ENCODE measurements at regions not wholly inside any gene's neighbourhood (a gene's known extent, or its start where the extent isn't known, plus 50 kb on each side); places are given as distances from the start of the nearest gene placed in this dataset.

DNA sequence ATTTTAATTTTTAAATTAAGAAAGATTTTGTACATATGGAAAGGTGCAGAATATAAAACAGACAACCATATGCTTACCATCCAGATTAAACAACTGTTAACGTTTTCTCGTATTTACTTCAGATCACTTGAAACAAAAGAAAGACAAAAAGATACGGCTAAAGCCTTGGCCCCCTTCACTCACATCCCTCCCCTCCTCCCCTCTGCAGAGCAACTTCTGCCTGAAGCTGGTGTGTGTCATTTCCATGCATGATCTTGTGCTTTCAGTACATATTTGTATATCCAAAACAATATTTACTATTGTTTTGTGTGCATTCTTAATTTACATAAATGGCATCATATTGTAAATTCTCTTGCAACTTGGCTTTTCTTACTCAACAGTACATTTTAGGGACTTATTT is 68.5 kb upstream of the ANKRD1 start:
- H3K4me3 Mint-ChIP-seq (ENCODE audit: unreplicated experiment), result no peak overlapping the region
- no peaks in the 10 kb centered on the region for H3K36me3 Mint-ChIP-seq (ENCODE audit: insufficient read depth, unreplicated experiment)
- no peak for DNase-seq (ENCODE audit: unreplicated experiment)
- intact Hi-C loops (cut with micrococcal nuclease), result no loop called here
- POLR2A ChIA-PET, result interaction anchor here (1.5 to 1.7 kb wide), 2 partner anchors 14 to 262 kb away, joined by 3 to 4 read pairs; no protein-coding TSS in a partner anchor
- CTCF ChIA-PET, result interaction anchor here (0.7 to 0.9 kb wide), 2 partner anchors 86 to 309 kb away, joined by 3 to 4 read pairs; no protein-coding TSS in a partner anchor
- no peaks in the 10 kb centered on the region for H3K9me3 Mint-ChIP-seq (ENCODE audit: unreplicated experiment)
- H3K4me1 Mint-ChIP-seq (ENCODE audit: insufficient read depth, unreplicated experiment), result no peaks in the 10 kb centered on the region
- H3K27me3 Mint-ChIP-seq (ENCODE audit: insufficient read depth, unreplicated experiment), result no peaks in the 10 kb centered on the region
- TF ChIP-seq, protein P1, sequence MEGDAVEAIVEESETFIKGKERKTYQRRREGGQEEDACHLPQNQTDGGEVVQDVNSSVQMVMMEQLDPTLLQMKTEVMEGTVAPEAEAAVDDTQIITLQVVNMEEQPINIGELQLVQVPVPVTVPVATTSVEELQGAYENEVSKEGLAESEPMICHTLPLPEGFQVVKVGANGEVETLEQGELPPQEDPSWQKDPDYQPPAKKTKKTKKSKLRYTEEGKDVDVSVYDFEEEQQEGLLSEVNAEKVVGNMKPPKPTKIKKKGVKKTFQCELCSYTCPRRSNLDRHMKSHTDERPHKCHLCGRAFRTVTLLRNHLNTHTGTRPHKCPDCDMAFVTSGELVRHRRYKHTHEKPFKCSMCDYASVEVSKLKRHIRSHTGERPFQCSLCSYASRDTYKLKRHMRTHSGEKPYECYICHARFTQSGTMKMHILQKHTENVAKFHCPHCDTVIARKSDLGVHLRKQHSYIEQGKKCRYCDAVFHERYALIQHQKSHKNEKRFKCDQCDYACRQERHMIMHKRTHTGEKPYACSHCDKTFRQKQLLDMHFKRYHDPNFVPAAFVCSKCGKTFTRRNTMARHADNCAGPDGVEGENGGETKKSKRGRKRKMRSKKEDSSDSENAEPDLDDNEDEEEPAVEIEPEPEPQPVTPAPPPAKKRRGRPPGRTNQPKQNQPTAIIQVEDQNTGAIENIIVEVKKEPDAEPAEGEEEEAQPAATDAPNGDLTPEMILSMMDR (IDR thresholded peaks at IDR 0.05; ENCODE audit: unreplicated experiment), result no peak
- no TSS peak for BruUV-seq (replicated peaks)
- no peak overlapping the region for H3K27ac Mint-ChIP-seq (ENCODE audit: low read depth, unreplicated experiment)

DNA sequence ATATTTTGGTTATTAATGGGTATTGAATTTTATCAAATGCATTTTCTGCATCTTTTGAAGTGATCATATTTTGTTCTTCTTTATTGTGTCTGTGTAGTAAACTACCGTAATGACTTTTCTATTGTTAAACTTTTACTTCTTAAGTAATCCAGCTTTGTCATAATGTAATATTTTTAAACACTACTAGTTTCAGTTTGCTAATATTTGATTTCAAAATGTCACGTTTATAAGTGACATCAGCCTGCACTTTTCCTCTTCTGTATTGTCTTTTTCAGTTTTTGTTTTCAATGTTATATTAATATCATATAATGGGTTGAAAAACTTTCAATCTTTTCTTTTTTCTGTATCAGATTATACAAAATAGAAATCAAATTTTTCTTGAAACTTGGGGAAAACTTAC is 71.6 kb upstream of the ANKRD1 start:
- Mint-ChIP-seq H3K4me3 (ENCODE audit: unreplicated experiment) (no peak overlapping the region), H3K4me1 (ENCODE audit: insufficient read depth, unreplicated experiment) (no peaks in the 10 kb centered on the region), H3K27me3 (ENCODE audit: insufficient read depth, unreplicated experiment) (no peaks in the 10 kb centered on the region), H3K27ac (ENCODE audit: low read depth, unreplicated experiment) (no peak overlapping the region), H3K36me3 (ENCODE audit: insufficient read depth, unreplicated experiment) (no peaks in the 10 kb centered on the region), H3K9me3 (ENCODE audit: unreplicated experiment) (no peaks in the 10 kb centered on the region)
- ChIA-PET POLR2A (interaction anchor here (0.6 kb wide), 1 partner anchor 26 kb away, joined by 3 read pairs; no protein-coding TSS in a partner anchor), CTCF (interaction anchor here (0.6 to 1.1 kb wide), 2 partner anchors 13 to 1200 kb away, joined by 3 to 4 read pairs; no protein-coding TSS in a partner anchor)
- intact Hi-C loops (cut with micrococcal nuclease), result no loop called here
- DNase-seq (ENCODE audit: unreplicated experiment), result no peak
- TF ChIP-seq, protein P1 (IDR thresholded peaks at IDR 0.05; ENCODE audit: unreplicated experiment), result no peak
- no TSS peak for BruUV-seq (replicated peaks)

DNA sequence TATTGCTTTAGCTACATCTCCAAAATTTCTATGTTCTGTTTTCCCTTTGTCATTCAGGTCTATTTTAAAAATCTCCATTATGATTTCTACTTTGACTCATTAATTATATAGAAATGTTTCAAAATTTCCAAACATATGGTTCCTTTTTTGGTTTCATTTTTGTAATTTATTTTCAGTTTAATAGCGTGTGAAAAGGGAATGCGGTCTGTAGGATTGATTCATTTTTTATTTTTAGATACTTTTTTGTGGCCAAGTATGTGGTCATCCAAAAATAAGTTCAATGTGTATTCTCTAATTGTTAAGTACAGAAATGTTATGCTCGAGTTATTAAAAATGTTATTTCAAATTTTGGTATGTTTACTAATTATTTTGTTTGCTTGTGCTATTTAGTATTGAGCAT is 72.5 kb upstream of the ANKRD1 start:
- CTCF ChIA-PET, result interaction anchor here (0.6 kb wide), 1 partner anchor 1201 kb away, joined by 3 read pairs; no protein-coding TSS in a partner anchor
- TF ChIP-seq, protein P1 (IDR thresholded peaks at IDR 0.05; ENCODE audit: unreplicated experiment), result no peak
- BruUV-seq (replicated peaks), result no TSS peak
- intact Hi-C loops (cut with micrococcal nuclease), result no loop called here
- no peaks in the 10 kb centered on the region for H3K36me3 Mint-ChIP-seq (ENCODE audit: insufficient read depth, unreplicated experiment)
- no peaks in the 10 kb centered on the region for H3K9me3 Mint-ChIP-seq (ENCODE audit: unreplicated experiment)
- no peak overlapping the region for H3K27ac Mint-ChIP-seq (ENCODE audit: low read depth, unreplicated experiment)
- H3K4me1 Mint-ChIP-seq (ENCODE audit: insufficient read depth, unreplicated experiment), result no peaks in the 10 kb centered on the region
- DNase-seq (ENCODE audit: unreplicated experiment), result no peak
- no peaks in the 10 kb centered on the region for H3K27me3 Mint-ChIP-seq (ENCODE audit: insufficient read depth, unreplicated experiment)
- POLR2A ChIA-PET, result interaction anchor here (0.6 kb wide), 1 partner anchor 27 kb away, joined by 3 read pairs; no protein-coding TSS in a partner anchor
- no peak overlapping the region for H3K4me3 Mint-ChIP-seq (ENCODE audit: unreplicated experiment)

DNA sequence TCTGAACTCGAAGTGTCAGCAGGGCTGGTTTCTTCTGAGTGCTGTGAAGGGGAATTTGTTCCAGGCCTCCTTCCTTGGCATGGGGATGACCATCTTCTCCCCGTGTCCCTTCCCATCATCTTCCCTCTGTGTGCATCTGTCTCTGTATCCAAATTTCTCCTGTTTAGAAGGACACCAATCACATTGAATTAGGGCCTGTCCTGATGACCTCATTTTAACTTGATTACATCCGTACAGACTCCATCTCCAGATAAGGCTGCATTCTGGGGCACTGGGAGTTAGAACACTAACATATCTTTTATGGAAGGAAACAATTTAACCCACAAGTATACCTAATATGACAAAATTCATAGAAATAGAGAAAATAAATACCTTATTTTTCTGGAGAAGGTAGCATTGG is 76.8 kb upstream of the ANKRD1 start:
- no peak for DNase-seq (ENCODE audit: unreplicated experiment)
- ChIA-PET POLR2A (no interaction called here), CTCF (no interaction called here)
- TF ChIP-seq, protein P1 (IDR thresholded peaks at IDR 0.05; ENCODE audit: unreplicated experiment), result no peak
- no peaks in the 10 kb centered on the region for H3K9me3 Mint-ChIP-seq (ENCODE audit: unreplicated experiment)
- no peak overlapping the region for H3K27ac Mint-ChIP-seq (ENCODE audit: low read depth, unreplicated experiment)
- H3K4me3 Mint-ChIP-seq (ENCODE audit: unreplicated experiment), result no peak overlapping the region
- no peaks in the 10 kb centered on the region for H3K36me3 Mint-ChIP-seq (ENCODE audit: insufficient read depth, unreplicated experiment)
- intact Hi-C loops (cut with micrococcal nuclease), result no loop called here
- BruUV-seq (replicated peaks), result no TSS peak
- no peaks in the 10 kb centered on the region for H3K27me3 Mint-ChIP-seq (ENCODE audit: insufficient read depth, unreplicated experiment)
- no peaks in the 10 kb centered on the region for H3K4me1 Mint-ChIP-seq (ENCODE audit: insufficient read depth, unreplicated experiment)

All from MCF 10A (cell line).